Left lobe of liver (tissue), 2 donors: ENCODE measurements at regions not wholly inside any gene's neighbourhood (a gene's known extent, or its start where the extent isn't known, plus 50 kb on each side); places are given as distances from the start of the nearest gene placed in this dataset.
"Not testable (repeated sequence)": the region's sequence is repeated elsewhere in the genome, so short reads cannot be mapped to it uniquely, and the experiment has no call there.

Source experiments
- ATAC-seq: fragments of 200-7000 bp; cut with Tn5 transposase; one replicate; pipeline ENCODE4 v1.9.1; 2020; ENCODE audit warnings: mild to moderate bottlenecking, moderate library complexity
- DNase-seq: peaks from one replicate; pipeline ENCODE4 v3.0.0-alpha.2; 2020; ENCODE audit warnings: low spot score
- donor health status: DM: no; HTN: no; CAD: no; lungs with moderate emphysema.
- donor health status: DM: no; HTN: yes; CAD: no.

DNA sequence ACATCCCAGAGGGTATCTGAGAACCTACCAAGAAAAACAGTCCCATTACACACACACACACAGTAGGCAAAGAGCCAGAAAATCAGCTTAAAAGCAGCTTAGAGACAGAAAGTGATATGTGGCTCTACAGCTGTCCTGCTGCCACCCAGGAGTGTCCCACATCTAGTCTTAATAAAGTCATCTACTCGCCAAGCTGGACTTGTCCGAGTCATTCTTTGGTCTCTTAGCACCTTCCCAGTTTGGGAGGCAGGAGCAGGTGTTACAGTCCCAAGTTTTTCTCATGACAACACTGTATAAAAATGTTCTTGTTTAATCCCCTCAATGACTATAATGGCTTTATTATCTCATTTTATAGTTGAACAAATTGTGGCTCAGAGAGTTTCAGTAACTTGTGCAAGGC is 252.5 kb upstream of the CASK start:
- ATAC-seq (no peak), DNase-seq (no peak)

DNA sequence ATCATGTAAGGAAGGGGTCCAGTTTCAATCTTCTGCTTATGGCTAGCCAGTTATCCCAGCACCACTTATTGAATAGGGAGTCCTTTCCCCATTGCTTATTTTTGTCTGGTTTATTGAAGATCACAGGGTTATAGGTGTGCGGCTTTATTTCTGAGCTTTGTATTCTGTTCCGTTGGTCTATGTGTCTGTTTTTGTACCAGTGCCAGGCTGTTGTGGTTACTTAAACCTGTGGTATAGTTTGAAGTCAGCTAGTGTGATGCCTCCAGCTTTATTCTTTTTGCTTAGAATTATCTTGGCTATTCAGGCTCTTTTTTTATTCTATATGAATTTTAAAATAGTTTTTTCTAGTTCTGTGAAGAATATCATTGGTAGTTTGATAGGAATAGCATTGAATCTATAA is 234.6 kb upstream of the CASK start:
- DNase-seq, ATAC-seq: not testable (repeated sequence)

DNA sequence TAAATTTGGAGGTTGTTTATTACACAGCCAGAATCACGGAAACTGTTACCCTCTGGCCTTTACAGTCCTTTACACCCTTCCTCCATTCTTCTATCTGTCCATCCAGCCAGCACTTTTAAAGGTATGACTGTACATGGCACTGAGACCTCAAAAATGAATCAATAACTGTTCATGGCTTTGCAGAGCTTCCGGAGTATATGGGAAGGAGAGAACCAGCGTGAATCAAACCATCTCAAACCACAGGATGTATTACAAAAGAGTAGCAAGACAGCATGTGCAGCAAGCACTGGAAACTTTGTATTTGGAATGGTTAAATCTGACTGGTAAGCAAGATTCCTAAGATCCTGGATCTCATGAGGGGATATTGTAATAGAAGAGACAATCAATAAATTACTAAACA is 228.5 kb upstream of the CASK start:
- DNase-seq (no peak), ATAC-seq (no peak)

DNA sequence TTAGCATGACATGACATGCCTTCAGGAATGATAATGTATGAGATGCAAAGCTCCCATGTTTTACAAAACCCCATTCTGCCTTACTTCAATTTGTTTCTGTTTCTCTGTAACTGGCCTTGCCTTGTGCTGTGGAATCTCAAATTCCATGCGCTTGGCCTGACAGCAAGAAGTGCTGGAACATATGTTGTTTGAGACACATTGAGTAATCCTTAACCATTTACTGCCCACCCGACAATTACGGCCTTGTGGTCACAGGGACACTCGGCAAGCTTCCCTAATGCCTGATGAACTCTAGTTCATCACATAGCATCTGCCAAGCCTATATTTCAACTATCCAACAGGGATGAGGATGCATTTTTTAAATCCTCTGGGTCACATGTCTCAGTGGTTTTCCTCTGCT is 226.4 kb upstream of the CASK start:
- ATAC-seq = no peak

DNA sequence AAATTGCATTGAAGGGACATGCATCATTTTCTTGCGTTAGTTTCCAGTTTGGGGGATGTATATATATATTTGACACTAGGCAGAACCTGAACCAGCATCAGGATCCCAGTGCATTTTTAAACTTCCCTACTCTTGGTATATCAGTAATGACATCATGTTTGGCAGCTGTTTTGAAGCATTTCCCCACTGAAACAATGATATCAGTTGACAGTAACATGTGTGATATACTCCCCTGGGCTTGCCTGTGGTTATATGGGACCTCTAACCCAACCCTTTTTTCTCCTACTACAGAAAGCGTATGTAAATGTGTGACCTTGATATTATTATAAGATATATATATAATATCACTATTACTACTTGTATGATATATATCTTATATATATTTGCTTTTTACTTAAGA is 225.9 kb upstream of the CASK start:
- no peak for DNase-seq
- ATAC-seq = no peak

More for the DNA sequence above, 226.4 kb upstream of the CASK start:
- no peak for DNase-seq

DNA sequence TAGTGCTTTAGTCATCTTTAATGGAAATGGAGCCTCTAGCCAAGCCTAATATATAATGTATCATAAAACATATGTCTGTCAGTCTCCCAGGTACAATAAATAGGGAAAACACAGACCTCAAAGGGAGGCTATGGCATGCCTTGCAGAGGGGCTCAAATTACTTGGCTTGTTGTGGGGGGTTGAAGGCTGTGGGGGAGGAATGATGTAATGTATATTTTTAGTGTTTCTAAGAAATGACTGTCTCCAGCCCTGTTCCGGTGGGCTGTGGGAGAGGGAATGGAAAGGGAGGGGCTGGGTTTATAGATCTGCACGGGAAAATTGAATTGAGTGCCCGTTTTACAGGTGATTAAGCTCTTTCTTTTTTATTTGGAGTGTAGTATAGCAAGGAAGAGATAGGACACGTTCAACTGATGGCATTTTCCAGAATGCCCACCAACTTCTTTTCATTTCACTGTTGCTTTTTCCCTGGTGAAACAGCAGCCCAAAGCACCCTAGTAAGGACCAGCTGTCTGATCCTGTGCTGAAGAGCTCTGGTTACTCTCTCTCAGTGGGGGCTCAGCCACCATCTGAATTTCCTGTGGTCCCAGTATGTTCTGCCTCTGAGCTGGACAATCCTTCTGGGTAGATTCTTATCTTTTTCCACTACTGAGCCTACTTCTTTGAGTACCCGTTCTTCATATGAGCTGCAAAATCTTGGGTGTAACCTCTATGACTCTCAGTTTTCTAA is 220.7 kb upstream of the CASK start:
- no peak for ATAC-seq

DNA sequence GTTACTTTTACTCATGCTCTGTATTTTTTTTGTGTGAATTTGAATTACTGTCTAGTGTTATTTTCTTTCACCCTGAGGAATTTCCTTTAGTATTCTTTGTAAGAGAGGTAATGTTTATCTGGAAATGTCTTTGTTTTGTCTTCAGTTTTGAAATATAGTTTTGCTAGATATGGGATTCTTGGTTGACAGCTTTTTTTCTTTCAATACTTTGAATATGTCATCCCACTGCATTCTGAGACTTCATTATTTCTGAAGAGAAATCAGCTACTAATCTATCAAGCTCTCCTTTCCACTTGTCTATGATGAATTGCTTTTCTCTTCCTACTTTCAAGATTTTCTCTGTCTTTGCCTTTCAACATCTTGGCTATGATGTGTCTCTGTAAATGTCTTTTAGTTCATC is 217.0 kb upstream of the CASK start:
- ATAC-seq (no peak), DNase-seq (no peak)

More for the DNA sequence above, 220.7 kb upstream of the CASK start:
- DNase-seq = no peak

DNA sequence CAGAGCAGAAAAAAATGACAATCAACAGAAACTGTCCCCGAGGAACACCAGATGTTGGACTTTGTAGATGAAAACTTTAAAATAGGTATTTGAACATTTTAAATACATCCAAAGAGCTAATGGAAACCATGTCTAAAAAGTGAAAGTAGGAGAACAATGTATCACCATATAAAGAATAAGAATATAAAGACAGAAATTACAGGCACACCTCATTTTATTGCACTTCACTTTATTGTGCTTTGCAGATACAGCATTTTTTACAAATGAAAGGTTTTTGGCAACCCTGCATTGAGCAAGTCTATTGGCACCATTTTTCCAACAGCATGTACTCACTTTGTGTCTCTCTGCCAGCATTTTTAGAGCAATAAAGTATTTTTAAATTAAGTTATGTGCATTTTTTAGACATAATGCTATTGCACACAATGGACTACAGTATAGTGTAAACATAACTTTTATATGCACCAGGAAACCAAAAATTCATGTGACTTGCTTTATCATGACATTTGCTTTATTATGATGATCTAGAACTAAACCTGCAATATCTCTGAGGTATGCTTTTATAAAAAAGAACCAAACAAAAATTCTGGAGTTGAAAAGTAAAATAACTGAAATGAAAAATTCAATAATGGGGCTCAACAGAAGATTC is 212.4 kb upstream of the CASK start:
- DNase-seq = no peak

DNA sequence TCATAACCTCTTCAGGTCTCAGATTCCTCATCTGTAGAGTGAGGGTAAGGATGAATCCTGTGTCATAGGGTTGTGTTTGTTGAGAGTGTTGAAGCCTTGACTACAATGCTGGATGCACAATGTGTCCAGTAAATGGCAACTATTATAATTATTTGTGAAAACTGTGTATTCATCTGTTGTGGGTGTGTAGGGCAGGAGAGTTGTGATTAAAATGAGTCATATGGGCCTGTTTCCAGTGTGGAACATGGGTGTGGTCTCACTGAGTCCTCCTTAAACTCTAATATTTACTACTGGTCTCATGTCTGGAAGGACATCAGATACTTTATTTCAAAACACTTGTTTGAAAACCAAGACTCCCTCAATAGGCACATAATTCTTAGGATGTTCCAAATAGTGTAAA is 208.5 kb upstream of the CASK start:
- DNase-seq = no peak

More for the DNA sequence above, 212.4 kb upstream of the CASK start:
- ATAC-seq = no peak

DNA sequence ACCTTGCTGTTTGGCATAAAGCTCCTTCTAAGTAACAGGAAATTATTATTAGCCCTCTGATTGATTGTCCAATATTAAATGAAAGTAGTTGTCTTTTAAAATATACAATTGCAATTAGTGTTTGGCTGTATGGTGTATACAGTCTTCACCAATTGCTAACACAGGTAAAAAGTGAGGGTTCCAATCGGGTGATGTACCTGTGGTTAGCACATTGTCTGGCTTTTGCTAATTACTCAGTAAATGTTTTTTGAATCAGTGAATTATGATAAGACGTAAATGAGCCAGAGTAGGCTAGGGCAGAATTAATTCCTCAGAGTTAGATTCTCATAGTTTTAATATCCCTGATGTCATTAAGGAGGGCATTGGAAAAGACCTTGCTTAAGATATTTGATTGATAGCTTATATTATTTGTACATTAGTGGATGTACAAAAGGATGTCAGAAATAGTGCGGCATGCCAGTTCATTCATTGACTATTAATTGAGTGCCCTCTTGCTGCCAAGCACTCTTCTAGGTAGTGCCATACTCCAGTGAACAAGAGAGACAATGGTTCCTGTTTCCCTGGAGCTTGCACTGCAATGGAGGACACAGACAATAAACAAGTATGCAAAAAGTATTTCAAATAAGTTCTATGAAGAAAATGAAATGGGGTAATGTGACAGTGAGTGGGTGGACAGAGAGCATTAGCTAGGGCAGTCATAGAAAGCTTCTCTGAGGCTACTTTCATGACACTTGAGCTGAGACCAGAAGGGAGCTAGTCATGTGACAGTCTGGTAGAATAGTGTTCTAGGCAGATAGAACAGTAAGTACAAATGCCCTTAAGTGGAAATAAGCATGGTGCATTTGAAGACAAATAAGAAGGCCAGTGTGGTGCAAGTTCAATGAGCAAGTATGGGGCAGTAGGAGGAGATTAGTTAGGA is 205.9 kb upstream of the CASK start:
- no peak for ATAC-seq
- DNase-seq = no peak

More for the DNA sequence above, 208.5 kb upstream of the CASK start:
- no peak for ATAC-seq

DNA sequence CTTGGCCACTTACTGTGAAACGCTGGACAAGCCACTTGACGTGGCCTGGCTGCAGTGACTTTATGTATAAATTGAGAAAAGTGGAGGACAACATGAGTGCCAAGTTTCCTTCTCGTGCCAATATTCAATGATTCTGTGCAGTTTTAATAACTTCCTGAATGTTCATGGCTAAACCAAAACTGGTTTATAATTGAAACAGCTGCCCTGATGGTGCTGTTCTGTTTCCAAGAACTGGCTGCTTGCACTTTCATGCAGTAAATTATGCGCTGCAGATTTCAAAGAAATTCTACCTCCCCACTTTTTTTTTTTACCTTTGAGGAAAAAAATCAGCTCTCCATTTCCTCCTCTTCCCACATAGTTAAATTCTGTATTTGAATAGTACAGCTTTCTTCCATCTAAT is 205.2 kb upstream of the CASK start:
- DNase-seq = no peak
- ATAC-seq = no peak

DNA sequence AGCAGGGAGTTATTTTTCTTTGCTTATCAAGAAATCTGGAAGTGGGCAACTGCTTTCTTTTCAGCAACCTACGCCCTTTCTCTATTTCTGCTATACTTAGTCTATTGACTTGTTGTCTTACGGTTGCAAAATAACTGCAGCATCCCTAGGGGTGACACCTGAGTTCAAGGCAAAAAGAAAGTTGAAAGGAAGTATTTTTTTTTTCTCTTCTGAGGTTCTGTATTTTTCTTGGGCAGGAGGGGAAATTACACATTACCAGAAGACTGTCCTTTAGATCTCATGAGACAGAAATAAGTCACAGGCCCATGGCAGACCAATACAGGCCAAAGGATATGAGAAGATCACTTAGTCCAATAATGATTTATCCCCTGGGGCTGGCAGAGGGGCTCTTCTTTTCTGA is 204.7 kb upstream of the CASK start:
- ATAC-seq (no peak), DNase-seq (no peak)

DNA sequence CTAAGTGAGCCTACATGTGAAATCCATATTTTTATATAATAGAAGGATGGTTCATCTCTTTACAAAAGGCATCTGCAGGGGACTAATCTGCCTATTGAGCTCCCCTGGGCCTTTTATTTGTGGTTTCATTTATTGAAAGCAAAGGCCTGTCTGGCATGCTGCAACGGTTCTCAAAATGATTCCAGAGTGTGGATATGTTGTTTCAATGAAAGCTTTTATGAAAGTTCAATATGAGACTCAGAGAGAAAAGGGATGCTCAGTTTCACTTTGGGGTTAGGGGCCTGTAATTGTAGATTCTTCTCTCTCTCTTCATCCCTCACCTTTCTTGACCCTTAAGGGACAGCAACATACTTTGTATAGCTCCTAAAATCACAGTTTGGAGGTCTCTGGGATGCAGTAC is 204.2 kb upstream of the CASK start:
- no peak for DNase-seq
- no peak for ATAC-seq

DNA sequence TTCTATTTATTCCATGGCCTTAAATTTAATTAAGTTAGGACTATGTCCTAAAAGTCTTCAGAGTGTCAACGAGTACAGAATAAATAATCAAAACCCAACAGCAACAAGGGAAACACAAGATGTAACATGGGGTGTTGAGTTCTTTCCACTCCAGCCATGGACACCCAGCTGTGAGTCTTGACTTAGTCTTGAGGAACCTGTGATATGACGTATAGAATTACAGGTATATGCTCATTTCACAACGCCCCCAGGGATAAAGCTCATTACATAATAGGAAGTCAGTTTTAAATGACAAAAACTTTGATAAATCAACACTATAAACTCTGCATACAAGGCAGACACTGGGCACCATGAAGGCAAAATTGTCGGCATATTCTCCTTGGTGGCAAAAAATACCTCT is 200.0 kb upstream of the CASK start:
- ATAC-seq (no peak), DNase-seq (no peak)

DNA sequence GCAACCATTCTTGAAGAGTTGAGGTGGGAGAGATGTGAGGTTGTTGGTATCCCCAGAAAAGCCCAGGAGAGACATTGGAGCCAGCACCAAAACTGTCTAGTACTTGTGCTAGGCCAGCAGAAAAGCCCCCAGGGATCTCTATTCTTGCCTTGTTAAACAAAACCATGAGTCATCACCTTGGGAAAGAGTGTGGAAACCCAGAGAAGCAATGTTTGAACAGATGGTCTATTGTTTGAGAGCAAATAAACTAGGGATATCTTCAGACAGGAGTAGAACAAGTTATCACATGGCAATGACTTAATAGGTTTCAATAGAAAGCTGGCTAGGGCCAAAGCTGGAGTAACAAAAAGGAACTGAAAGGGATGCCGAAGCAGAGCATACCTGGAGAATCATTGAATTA is 195.7 kb upstream of the CASK start:
- ATAC-seq = no peak

DNA sequence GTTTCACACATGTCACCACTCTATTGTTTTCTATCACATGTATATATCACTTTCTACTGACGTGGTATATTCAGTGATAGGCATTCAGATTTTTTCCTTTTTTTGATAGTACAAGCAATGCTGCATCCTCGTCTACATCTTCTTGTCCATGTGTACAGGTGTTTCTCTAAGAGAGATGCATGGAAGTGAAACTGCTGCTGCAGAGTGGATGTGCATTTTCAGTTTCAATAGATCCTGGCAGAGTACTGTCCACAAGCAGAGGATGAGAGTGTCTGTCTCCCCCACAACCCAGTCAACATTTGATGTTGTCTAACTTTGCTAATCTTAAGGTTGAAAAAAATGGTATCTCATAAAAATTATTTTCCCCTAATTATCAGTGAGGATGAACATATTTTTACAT is 194.0 kb upstream of the CASK start:
- no peak for DNase-seq
- no peak for ATAC-seq

More for the DNA sequence above, 195.7 kb upstream of the CASK start:
- DNase-seq = no peak

DNA sequence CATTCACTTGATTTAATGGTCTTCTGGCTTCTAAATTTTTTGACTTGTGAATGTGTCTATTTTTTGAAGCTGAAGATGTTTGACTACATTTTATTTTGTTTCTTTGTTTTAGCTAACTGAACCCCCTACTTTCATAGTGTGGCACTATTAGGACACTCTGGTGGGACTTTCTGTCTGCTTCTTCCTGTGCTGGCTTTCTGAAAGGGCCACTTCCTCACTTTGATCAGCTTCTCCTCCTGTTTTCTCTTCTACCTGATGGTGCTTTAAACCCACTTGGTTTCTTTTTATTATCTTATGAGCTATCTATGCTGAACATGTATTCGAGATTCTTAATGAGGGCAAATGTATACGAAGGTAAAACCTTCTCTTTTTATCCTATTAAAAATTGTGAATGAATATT is 186.1 kb upstream of the CASK start:
- ATAC-seq (no peak), DNase-seq (no peak)

DNA sequence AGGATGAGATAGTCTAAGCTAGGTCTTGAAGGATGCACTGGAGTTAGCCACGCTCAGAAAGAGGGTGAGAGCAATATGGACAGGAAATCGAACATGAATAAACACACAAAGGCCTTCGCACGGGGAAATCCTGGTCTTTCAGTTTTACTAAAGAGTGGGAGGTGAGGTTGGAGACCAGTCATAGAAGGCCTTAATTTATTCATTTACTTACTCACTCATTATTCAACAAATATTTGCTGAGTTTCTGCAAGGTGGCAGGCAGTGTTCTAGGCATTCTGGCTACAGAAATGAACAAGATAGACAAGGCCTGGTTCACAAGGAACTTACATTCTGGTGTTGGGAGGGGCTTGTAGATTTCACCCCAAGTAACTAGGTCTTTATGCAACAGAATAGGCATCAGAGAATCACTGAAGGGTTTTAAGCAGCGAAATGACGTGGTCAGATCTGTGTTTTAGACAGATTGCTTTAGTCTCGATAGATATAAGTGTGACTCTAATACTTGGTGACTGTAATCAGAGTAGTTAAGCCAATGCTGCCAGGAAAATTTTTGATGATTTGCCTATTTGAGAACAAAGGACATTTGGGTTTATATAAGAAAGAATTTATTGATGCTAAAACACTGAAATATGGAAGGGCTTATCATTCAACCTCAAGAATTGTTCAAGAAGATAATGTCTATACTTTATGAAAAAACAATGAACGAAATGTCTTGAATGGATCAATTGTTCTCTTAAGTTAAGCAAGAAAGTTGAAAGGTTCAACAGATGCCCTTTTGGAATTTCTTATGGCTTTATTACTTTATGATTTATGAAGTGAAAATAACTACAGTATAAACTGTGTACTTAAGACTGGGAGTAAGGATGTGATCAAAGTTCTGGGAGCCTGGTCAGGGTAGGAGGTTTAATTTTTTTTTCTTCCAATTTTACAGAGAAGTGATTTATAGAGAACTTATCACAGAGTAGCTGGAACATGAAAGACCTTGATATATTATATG is 184.4 kb upstream of the CASK start:
- ATAC-seq (no peak), DNase-seq (no peak)

DNA sequence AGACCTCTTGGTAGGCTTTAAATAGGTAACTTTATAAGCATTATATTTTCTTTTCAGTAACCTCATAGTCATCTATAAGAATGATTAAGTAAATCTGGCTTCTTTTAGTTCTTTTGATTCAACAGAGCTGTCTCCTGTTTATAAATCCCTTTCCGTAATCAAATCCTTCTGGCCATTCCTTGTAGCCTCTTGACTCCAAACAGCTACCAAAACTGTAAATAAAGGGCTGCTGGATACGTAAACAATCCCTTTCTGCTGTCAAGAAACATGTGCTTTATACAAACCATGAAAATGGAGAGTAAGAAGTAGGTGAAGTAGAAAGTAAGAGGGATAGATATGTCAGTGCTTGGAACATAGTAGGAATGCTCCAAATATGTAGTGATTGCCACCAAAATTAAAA is 183.2 kb upstream of the CASK start:
- ATAC-seq (no peak), DNase-seq (no peak)

DNA sequence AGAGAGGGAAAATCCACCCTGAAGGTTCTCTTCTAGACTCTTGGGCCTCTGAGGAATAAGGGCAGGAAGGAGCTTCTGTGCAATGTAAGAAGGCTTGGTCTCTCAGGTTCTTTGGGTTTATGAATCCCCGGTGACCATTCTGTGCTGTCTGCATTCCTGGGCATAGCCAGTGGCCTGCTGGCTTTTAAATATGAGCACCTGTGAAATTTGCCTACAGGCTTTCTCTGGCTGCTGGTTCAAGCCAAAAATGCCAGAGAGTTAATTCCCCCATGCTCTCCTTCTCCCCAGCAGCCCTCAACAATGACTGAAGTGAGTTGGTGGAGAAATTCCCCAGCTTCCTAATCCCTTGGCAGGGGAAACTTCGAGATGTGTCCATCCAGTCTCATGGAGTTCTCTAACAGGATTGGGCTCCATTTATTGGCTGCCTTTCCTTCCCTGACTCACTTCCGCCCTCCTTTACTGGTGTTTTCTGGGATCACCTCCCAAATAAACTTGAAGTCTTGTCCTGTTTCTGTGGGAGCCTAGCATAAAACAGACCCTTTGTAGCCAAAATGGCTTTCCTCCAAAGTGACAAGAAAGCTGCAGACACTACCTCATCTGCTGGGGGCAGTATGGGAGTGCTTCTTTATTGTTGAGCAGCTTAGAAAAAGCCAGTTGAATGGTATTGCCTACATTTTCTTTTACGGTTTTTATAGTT is 179.4 kb upstream of the CASK start:
- ATAC-seq (no peak), DNase-seq (no peak)
